HG02885 (cell line): ENCODE measurements at regions not wholly inside any gene's neighbourhood (a gene's known extent, or its start where the extent isn't known, plus 50 kb on each side); places are given as distances from the start of the nearest gene placed in this dataset.

Source experiments
- ATAC-seq: cut with Tn5 transposase; IDR thresholded peaks from one replicate; pipeline ENCODE4 v1.9.1; 2021; ENCODE audit warnings: mild to moderate bottlenecking; ENCODE audit not compliant: unreplicated experiment, poor library complexity

DNA sequence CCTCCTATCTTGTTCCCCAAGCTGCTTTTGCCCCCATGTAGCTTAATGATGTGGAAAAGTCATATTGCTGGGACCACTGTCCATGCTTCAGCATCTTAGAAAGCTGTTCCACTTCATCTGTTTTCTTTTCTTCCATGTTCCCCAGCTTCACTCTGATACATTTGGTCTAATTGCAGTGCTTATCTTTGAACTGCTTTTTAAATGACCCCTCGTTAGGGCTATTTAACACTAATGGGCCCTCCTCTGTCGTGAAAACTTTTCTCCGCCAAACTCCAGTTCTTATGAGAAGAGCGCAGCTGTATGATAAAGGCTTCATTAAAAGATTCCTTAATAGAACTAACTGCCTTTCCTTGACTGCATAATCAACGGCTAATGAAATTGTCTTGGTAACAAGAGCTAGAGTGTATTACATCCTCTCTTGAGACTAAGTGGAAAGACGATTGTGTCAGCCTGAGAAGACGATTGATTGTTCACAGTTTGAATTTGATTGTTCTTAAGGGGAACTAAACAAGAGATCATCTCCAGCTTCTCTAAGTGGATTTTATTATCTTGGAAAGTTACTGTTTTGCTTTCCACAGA, 165.0 kb upstream of the MTNR1B start:
- ATAC-seq: no peak

DNA sequence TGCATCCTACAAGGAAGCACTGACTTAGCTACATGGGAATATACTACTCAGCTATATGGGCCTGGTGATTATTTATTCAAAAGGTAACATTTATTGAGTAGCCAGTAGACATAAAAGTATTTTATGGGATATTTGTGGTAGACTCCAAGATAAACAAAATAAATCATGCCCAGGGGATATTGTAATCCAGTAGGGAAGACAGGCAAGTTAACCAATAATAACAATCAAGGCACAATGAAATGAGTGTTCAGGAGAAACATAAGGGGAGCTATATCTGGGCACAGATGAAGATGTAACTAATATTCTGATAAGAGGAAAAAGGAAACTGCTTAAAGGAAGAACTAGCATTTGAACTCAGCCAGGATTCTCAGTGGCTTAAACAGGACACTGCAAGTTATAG, 161.4 kb upstream of the MTNR1B start:
- ATAC-seq: no peak

DNA sequence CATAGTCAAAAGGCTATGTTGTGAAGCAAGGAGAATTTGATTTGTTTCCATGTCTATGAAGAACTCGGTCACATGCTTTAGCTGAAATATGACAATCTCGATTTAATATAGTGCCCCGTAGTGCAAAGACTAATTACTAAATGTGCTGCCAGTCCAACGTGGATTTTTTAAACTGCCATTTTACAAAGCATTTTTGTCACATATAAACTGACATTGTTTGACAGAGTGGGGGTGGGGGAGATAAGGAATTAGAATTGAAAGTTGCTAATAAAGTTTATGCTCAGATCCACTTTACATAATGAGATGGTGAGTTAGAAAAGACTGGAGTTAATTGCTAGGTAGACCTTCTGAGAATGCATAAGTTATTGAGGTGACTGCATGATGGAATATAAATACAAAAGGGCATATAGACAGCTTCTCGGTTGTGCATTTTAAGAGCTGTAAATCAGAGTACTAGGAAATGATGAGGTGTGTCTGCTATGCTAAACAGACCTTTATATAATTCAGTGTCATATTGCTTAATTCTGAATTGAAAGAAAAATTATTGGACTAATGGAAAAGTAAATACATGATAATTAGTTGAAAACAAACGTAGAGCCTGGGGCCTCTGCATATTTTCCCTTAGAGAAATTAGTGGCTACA, 158.9 kb upstream of the MTNR1B start:
- ATAC-seq: no peak

DNA sequence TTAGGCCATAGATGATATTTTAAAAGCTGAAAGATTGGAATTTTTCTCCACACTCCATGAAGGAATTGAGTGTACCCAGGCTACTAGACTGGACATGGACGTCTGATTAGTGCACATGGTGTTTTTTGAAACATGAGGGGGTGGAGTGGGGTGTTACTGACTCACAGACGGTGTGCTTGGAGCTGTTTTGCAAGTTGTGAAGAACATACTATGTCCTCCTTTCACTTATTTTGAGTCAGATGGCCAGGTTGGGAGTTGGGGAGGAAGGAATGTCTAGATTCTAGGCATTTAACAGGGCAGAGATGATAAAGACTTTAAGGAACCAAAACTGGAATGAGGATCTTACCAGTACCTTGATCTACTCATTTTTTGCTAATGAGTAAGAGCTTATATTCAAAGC, 158.1 kb upstream of the MTNR1B start:
- ATAC-seq: no peak

DNA sequence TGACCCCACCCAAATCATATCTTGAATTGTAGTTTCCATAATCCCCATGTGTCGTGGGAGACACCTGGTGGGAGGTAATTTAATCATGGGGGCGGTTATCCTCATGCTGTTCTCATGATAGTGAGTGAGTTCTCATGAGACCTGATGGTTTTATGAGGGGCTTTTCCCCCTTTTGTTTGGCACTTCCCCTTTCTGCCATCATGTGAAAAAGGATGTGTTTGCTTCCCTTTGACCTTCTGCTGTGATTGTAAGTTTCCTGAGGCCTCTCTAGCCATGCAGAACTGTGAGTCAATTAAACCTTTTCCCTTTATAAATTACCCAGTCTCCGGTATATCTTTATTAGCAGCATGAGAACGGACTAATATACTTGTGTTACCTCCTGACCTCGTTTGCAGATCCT, 156.6 kb upstream of the MTNR1B start:
- no peak for ATAC-seq

DNA sequence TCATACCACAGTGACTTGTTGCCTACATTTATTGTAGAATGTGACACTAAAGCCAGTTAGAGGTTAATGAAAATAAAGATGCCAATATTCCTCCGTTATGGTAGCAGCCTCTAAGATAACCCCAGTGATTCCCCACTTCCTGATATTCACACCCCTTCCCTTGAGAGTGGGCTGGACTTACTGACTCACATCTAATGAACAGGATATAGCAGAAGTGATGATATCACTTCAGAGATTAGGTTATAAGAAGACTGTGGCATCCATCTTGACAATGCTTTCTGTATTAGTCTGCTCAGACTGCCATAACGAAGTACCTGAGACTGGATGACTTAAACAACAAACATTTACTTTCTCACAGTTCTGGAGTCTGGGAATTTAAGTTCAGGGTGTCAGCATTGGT, 149.6 kb upstream of the MTNR1B start:
- no peak for ATAC-seq

DNA sequence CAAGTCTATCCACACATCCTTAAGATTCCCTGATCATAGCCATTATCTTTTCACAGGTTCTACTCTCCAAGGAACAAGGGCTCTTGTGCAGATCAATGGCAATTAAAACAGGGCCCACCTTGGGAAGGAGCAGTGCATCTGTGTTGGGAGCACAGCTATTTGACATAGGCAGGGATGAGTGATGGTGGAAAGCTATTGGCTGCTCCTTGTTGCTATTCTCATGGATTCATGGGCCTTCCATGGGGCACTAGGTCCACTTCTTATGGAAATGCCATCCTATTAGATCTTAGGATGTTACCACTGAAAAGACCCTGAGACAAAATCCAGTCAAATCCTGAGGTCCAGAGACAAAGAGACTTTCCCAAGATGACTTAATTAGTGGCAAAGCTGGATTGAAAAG, 148.6 kb upstream of the MTNR1B start:
- no peak for ATAC-seq

GRCh38 chr11:92822410-92822809, 147.0 kb upstream of the MTNR1B start:
- ATAC-seq: no peak

- ATAC-seq: no peak
Measured at GRCh38 chr11:92826136-92826535, 143.3 kb upstream of the MTNR1B start.

DNA sequence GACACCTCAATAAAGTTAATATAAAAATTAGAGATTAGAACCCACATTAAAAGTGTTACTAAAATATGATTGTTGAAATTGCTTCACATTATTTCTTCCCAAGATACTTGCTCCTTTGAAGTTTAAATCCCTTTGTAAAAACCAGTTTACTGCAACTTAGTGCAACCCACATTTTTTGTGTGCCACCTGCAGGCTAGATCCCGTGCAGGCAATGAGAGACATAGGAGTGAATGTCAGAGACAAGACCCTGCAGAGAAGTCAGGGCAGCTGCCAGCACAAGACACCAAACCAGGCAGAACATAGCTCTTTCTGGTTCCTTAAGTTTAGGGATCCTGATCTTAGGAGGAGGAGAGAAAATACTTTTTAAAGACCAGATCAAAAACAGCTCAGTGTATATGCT, 142.8 kb upstream of the MTNR1B start:
- no peak for ATAC-seq

DNA sequence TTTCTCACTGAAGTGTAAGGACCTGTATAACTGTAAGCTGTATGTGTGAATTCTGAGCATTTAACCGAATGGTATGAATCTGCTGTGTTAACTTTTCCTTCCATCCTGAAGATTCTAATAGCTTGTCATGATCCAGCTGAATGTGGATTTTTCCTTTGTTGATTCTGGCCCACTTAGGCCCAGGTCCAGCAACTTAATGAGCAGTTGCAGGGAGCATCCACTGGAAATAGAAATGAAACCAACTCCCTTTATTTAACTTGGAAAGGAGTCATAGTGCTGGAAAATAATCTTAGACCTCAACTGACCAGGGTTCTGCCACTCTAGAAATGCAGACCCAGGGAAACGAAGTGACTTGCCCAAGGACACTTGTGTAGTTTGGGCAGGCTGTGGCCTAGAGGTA, 142.3 kb upstream of the MTNR1B start:
- no peak for ATAC-seq

DNA sequence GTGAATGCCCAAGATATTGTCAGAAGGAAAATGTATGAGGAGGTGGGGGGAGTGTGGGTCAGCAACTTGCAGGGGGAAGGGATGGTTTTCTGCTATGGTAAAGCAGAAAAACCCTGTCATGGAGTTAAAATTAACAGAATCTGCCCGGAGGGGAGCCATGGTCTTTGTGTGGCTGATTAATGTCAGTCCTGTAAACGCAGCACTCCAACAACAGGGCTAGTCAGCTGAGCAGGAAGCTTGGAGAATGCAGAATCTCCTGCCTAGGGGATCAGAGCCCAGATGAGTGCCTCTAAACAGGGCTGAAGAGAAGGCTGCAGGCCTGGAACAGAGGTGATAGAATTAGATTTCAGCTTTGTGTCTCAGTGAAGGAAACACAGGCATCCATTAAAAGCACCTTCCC, 140.9 kb upstream of the MTNR1B start:
- no peak for ATAC-seq

DNA sequence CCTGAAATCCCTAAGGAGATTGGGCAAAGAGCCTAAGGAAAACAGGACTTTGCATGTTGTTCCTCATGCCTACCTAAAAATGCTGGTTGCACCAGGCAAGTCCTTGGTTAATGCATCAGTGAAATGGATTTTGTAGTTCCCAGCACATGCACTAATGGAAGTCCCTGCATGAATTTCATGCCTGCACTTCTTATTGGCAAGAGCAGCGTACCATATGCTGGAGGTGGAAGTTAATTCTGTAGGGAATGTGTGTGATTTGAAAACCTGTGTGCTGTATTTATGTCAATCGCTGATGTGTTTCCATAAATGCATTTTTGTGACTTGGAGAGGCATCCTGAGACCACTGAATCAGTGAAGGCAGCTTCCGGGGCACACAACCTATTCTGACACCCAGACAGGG, 140.3 kb upstream of the MTNR1B start:
- no peak for ATAC-seq

GRCh38 chr11:92829671-92830070, 139.8 kb upstream of the MTNR1B start:
- no peak for ATAC-seq

DNA sequence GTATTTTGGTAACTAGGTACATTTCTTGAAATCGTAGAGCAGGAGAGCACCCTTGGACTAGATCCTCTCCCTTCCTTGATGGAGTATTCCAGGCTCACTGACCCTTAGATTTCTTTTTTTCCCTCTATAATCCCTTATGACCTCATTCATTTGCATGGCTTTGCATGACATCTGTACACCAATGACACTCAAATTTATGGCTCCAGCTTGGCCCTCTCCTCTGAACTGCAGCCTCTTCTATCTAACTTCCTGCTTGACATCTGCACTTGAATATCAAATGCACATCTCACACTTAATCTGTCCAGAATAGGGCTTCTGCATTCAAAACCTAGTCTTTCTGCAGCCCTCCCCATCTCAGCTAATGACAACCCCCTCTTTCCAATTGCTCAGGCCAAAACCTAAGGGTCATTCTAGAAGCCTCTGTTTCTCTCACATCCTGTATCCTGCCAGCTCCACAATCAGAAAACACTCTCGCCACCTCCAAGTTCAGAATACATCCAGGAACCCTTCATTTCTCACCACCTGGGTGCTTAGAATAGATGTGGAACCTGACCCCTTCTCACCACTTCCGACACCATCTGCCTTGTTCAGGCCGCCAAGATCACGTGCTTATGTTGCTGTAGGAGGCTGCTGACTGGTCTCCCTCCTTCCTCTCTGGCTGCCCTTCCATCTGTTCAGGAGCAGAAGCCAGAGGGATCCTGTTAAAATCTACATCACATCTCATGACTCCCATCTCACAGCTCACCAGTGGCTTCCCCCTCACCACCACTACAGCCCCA, 138.9 kb upstream of the MTNR1B start:
- no peak for ATAC-seq

DNA sequence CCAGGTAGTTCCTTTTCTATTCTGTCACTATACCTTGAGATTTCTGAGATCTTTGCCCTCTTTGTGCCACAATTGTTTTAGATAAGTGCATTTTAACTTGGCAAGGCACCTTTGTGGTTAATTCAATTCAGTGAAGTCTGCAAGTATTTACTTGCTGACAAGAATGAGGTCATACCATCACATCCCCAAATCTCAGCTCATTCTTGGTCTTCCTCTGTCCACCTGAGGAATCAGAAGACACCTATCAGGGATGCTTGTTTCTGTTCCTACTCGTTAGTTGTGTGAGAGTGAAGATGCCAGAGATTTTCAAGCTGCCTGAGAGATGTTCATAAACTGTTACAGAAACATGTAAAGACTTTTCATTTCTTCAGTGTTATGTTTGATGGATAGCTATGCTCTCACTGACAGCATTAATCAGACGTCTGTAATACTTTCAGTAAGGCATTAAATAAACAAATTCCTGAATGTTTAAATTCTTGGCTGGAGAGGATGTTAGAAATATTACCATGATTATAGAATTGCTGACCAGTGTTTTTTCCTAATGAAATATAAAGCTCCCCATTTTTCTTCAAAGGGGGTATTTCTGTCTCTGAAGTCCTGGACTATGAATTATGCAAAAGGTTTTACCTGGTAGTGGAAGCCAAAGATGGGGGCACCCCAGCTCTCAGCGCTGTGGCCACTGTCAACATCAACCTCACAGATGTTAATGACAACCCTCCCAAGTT, 135.0 kb upstream of the MTNR1B start:
- no peak for ATAC-seq

DNA sequence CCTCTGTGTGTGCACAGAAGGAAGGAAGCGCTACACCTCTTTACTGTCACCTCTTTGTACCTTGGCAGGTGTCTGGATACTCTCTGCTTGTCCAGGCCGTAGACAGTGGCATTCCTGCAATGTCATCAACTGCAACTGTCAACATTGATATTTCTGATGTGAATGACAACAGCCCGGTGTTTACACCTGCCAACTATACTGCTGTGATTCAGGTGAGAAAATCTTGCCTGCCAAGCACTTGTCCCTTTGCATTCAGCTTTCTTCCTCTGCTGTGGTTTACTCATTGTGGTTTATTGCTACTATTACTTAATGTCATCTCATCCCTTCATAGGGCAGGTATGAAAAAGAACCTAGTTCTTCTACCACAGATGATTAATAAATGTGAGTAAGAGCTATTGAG, 131.9 kb upstream of the MTNR1B start:
- no peak for ATAC-seq

- no peak for ATAC-seq
Measured at GRCh38 chr11:92838759-92839310, 130.6 kb upstream of the MTNR1B start.

- no peak for ATAC-seq
Measured at GRCh38 chr11:92839450-92839849, 130.0 kb upstream of the MTNR1B start.

- ATAC-seq: no peak
Measured at GRCh38 chr11:92841719-92842118, 127.7 kb upstream of the MTNR1B start.

DNA sequence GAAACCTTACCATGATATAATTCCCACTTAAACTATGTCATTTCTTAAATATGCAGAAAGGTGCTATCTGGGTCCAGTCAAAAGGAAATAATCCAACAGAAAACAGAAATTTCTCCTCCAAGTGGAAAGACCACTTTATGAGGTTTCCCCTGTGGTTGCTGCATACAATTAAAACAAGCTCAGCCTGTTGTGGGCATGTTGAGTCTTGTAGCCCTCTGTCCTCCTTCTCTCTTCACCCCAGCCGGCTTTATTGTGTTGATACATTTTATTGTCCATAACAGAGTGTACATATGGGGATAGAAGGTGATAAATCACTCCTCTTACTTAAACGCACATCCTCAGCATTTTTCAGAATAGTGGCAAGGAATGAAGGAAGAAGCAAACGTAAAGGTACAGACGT, 126.0 kb upstream of the MTNR1B start:
- no peak for ATAC-seq
